SK-N-SH (cell line): ENCODE measurements at regions not wholly inside any gene's neighbourhood (a gene's known extent, or its start where the extent isn't known, plus 50 kb on each side); places are given as distances from the start of the nearest gene placed in this dataset.

Experiments used
- CTCF ChIA-PET: fragments of 300-600, 350-600 bp; formaldehyde crosslinking; extraction: SDS; loops from one replicate; lab custom pipeline; 2021; lab: Yijun Ruan, JAX
- POLR2A ChIA-PET: fragments of 350-600 bp; sonication (Branson Sonifier 250); formaldehyde crosslinking; extraction: SDS; loops from one replicate; lab custom pipeline; 2020; ENCODE audit warnings: antibody characterized with exemption, inconsistent platforms; lab: Yijun Ruan, JAX
- DNase-seq: peaks from one replicate; pipeline ENCODE4 v3.0.0; 2012
- H2AFZ ChIP-seq: fragments of 200-600 bp; sonication (generic); 2 replicates; pipeline ENCODE4 v1.8.1; 2016; ENCODE audit warnings: antibody characterized with exemption, mild to moderate bottlenecking, low read depth
- H3F3A ChIP-seq: fragments of 200-600 bp; sonication (generic); replicated peaks from 2 replicates; pipeline ENCODE3; 2016; ENCODE audit warnings: antibody characterized with exemption, mild to moderate bottlenecking; ENCODE audit not compliant: insufficient read depth
- H3K27ac ChIP-seq, 2 experiments: fragments of 200-500 bp in 1 of 2; fragments of 200-600 bp in 1 of 2; sonication (Bioruptor generic) in 1 of 2; sonication (generic), shearing (Covaris generic) in 1 of 2; 2 replicates each; pipeline versions ENCODE4 v1.5.1 to v1.6.1; 2014 to 2016; ENCODE audit warnings: low read depth in 2 of 2, inconsistent platforms in 1 of 2, low read length in 1 of 2, mild to moderate bottlenecking in 1 of 2, mixed read lengths in 1 of 2
- H3K27me3 ChIP-seq: fragments of 200-600 bp; sonication (generic), shearing (Covaris generic); 2 replicates; pipeline ENCODE4 v1.6.1; 2016; ENCODE audit warnings: mixed run types; ENCODE audit not compliant: insufficient read depth
- H3K36me3 ChIP-seq, 2 experiments: fragments of 200-500 bp in 1 of 2; fragments of 200-600 bp in 1 of 2; sonication (Bioruptor generic) in 1 of 2; sonication (generic) in 1 of 2; replicated peaks in 1 of 2; 2 replicates each; pipeline versions ENCODE3 to v1.5.1; 2014 to 2016; ENCODE audit warnings: low read length in 1 of 2, mild to moderate bottlenecking in 1 of 2; ENCODE audit not compliant: insufficient read depth in 2 of 2, control insufficient read depth in 1 of 2
- H3K4me1 ChIP-seq, 2 experiments: fragments of 200-500 bp in 1 of 2; fragments of 200-600 bp in 1 of 2; sonication (Bioruptor generic) in 1 of 2; sonication (generic), shearing (Covaris generic) in 1 of 2; 2 replicates each; pipeline versions ENCODE4 v1.5.1 to v1.6.1; 2014 to 2016; ENCODE audit warnings: low read depth in 1 of 2, low read length in 1 of 2, mixed run types in 1 of 2; ENCODE audit not compliant: insufficient read depth in 2 of 2, control insufficient read depth in 1 of 2
- H3K4me2 ChIP-seq: fragments of 200-600 bp; sonication (generic), shearing (Covaris generic); 2 replicates; pipeline ENCODE4 v1.6.1; 2017; ENCODE audit warnings: mixed run types
- H3K4me3 ChIP-seq, 2 experiments: fragments of 200-500 bp in 1 of 2; fragments of 200-600 bp in 1 of 2; sonication (Bioruptor generic) in 1 of 2; sonication (generic), shearing (Covaris generic) in 1 of 2; 2 replicates each; pipeline versions ENCODE4 v1.5.1 to v1.8.1; 2014 to 2016; ENCODE audit warnings: low read depth in 2 of 2, inconsistent platforms in 1 of 2, low read length in 1 of 2, mild to moderate bottlenecking in 1 of 2, mixed read lengths in 1 of 2, moderate library complexity in 1 of 2
- H3K79me2 ChIP-seq: fragments of 200-600 bp; sonication (generic); 2 replicates; pipeline ENCODE4 v1.8.1; 2017; ENCODE audit warnings: mild to moderate bottlenecking; ENCODE audit not compliant: insufficient read depth
- H3K9ac ChIP-seq: fragments of 200-600 bp; sonication (generic); 2 replicates; pipeline ENCODE4 v1.6.1; 2017; ENCODE audit warnings: mixed run types
- H3K9me2 ChIP-seq: fragments of 200-600 bp; sonication (generic); 2 replicates; pipeline ENCODE4 v1.6.1; 2017; ENCODE audit warnings: mixed run types
- H3K9me3 ChIP-seq: fragments of 200-600 bp; sonication (generic); 2 replicates; pipeline ENCODE4 v1.6.1; 2017; ENCODE audit warnings: mixed run types, mild to moderate bottlenecking, moderate library complexity
- H4K20me1 ChIP-seq: fragments of 200-600 bp; sonication (generic); 2 replicates; pipeline ENCODE4 v1.6.1; 2017; ENCODE audit warnings: mild to moderate bottlenecking, mixed run types; ENCODE audit not compliant: insufficient read depth
- CHD2 ChIP-seq: fragments of 150-350 bp; IDR thresholded peaks from 2 replicates; pipeline ENCODE4 v1.6.1; 2018; ENCODE audit warnings: low read length; ENCODE audit not compliant: partially characterized antibody
- FOXJ3 ChIP-seq: sonication (generic); formaldehyde crosslinking; IDR thresholded peaks from 2 replicates; pipeline ENCODE4 v1.5.1; 2020; ENCODE audit warnings: mild to moderate bottlenecking, missing genetic modification reagents
- GATA2 ChIP-seq: sonication (generic); formaldehyde crosslinking; IDR thresholded peaks from 2 replicates; pipeline ENCODE4 v1.5.0; 2020; ENCODE audit warnings: mild to moderate bottlenecking, missing genetic modification reagents
- JUND ChIP-seq: IDR thresholded peaks from 2 replicates; pipeline ENCODE4 v1.4.0; 2012
- MXI1 ChIP-seq: IDR thresholded peaks from 2 replicates; pipeline ENCODE4 v1.6.1; 2012; ENCODE audit warnings: mild to moderate bottlenecking, low read depth, low read length, improper control_type of control experiment
- RAD21 ChIP-seq: IDR thresholded peaks from 2 replicates; pipeline ENCODE4 v1.6.1; 2012; ENCODE audit warnings: mild to moderate bottlenecking, low read length
- RCOR1 ChIP-seq: fragments of 150-350 bp; IDR thresholded peaks from 2 replicates; pipeline ENCODE4 v1.6.1; 2017; ENCODE audit warnings: antibody characterized with exemption, low read length
- RFX5 ChIP-seq: IDR thresholded peaks from 2 replicates; pipeline ENCODE4 v1.6.1; 2012; ENCODE audit warnings: mild to moderate bottlenecking, improper control_type of control experiment, low read length
- SIN3A ChIP-seq: IDR thresholded peaks from 2 replicates; pipeline ENCODE4 v1.6.1; 2012; ENCODE audit warnings: low read depth, mild to moderate bottlenecking, low read length, moderate library complexity, borderline replicate concordance
- TAF1 ChIP-seq: IDR thresholded peaks from 2 replicates; pipeline ENCODE4 v1.6.1; 2012; ENCODE audit warnings: low read depth, mild to moderate bottlenecking, low read length, moderate library complexity, borderline replicate concordance
- TCF12 ChIP-seq: IDR thresholded peaks from 2 replicates; pipeline ENCODE4 v1.4.0; 2012
- TEAD4 ChIP-seq: IDR thresholded peaks from 2 replicates; pipeline ENCODE4 v1.4.0; 2012; ENCODE audit warnings: mild to moderate bottlenecking, borderline replicate concordance; ENCODE audit not compliant: insufficient read depth
- YY1 ChIP-seq: IDR thresholded peaks from 2 replicates; pipeline ENCODE4 v1.4.0; 2012; ENCODE audit warnings: low read depth, mild to moderate bottlenecking
- WGBS: methylation state at CpG from one replicate; pipeline ENCODE4 v1.1.6; 2017; ENCODE audit warnings: low lambda C conversion rate; 5-methylcytosine and 5-hydroxymethylcytosine counted together
- TF ChIP-seq, protein P1 (sequence below): fragments of 150-350 bp; IDR thresholded peaks from 2 replicates; pipeline ENCODE4 v1.6.1; 2017; ENCODE audit warnings: antibody characterized with exemption, low read length, low read depth, borderline replicate concordance
- TF ChIP-seq, protein P2 (sequence below): fragments of 150-350 bp; IDR thresholded peaks from 2 replicates; pipeline ENCODE4 v1.6.1; 2016; ENCODE audit warnings: mild to moderate bottlenecking, low read depth, low read length
- TF ChIP-seq, protein P3 (sequence below): IDR thresholded peaks from 2 replicates; pipeline ENCODE4 v1.6.1; 2012; ENCODE audit warnings: mild to moderate bottlenecking, low read depth, low read length, moderate library complexity
- TF ChIP-seq, protein P4 (sequence below): IDR thresholded peaks from 2 replicates; pipeline ENCODE4 v1.4.0; 2012; ENCODE audit warnings: low read depth
- TF ChIP-seq, protein P5 (sequence below): IDR thresholded peaks from 2 replicates; pipeline ENCODE4 v1.4.0; 2012; ENCODE audit warnings: low read depth, borderline replicate concordance
- TF ChIP-seq, protein P6 (sequence below): IDR thresholded peaks from 2 replicates; pipeline ENCODE4 v1.4.0; 2012; ENCODE audit warnings: low read depth, borderline replicate concordance
- TF ChIP-seq, protein P7 (sequence below): IDR thresholded peaks from 2 replicates; pipeline ENCODE4; 2012

DNA sequence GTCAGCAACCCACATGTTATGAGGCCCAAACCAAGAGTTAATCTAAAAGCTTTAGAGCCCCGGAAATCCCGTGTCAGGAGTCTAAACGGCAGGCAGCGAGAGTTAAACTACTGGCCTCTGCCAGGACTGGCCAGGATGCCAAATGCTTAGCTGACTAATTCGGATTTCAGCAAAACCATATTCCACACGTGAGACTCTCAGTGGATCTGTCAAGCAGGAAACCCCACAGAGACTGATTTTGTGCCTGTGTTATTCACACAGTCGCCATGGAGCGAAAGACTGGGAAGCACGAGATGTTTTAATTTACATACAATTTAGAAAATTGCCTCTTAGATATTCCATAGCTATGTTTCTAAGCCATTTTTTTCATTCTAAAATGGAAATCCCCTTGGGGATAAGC, 152.9 kb downstream of the RNASET2 start:
- ChIA-PET CTCF (interaction anchor here (0.6 to 1.1 kb wide), 4 partner anchors 9 to 339 kb away, joined by 3 to 4 read pairs (median 3); no protein-coding TSS in a partner anchor), POLR2A (no interaction called here)
- 58% methylated on average over 9 of the region's 9 CpGs for WGBS

DNA sequence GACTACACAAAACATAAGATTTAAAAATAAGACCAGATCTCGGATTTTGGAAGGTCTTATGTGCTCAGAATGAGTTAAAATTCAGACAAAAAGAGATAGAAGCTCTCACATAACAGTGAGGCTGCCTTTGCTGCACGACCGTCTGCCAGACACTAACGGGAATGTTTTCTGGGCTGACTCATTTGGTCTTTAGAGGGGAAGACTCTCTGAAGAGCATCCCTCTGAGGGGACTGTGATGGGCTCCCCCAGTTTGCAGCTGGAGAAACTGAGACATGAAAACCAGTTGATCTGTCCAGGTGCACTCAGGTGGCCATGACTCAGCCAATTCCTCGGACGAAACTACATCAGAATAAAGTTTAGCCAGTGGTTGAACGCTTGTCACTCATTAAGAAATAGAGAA, 153.9 kb downstream of the RNASET2 start:
- DNase-seq = no peak
- WGBS = 55% methylated on average over 7 of the region's 7 CpGs
- no peaks in the 10 kb centered on the region for H4K20me1 ChIP-seq
- H3K9ac ChIP-seq = no peak overlapping the region
- H3K9me3 ChIP-seq = peaks cover 9% of the 10 kb centered on the region
- no peaks in the 10 kb centered on the region for H3K27me3 ChIP-seq
- no peak overlapping the region for H3K4me3 ChIP-seq
- H3K9me2 ChIP-seq = no peaks in the 10 kb centered on the region
- H3K4me2 ChIP-seq = no peak overlapping the region
- H3K4me1 ChIP-seq = no peaks in the 10 kb centered on the region; a peak in 1 of 4 replicates
- H2AFZ ChIP-seq = no peak overlapping the region
- no peak overlapping the region for H3K27ac ChIP-seq
- ChIA-PET CTCF (no interaction called here), POLR2A (no interaction called here)
- H3F3A ChIP-seq = no peaks in the 10 kb centered on the region
- H3K79me2 ChIP-seq = no peaks in the 10 kb centered on the region
- H3K36me3 ChIP-seq = no peaks in the 10 kb centered on the region
- TF ChIP-seq RFX5 = no peak
- TF ChIP-seq, protein P1, sequence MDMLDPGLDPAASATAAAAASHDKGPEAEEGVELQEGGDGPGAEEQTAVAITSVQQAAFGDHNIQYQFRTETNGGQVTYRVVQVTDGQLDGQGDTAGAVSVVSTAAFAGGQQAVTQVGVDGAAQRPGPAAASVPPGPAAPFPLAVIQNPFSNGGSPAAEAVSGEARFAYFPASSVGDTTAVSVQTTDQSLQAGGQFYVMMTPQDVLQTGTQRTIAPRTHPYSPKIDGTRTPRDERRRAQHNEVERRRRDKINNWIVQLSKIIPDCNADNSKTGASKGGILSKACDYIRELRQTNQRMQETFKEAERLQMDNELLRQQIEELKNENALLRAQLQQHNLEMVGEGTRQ = no peak
- TF ChIP-seq, protein P2, sequence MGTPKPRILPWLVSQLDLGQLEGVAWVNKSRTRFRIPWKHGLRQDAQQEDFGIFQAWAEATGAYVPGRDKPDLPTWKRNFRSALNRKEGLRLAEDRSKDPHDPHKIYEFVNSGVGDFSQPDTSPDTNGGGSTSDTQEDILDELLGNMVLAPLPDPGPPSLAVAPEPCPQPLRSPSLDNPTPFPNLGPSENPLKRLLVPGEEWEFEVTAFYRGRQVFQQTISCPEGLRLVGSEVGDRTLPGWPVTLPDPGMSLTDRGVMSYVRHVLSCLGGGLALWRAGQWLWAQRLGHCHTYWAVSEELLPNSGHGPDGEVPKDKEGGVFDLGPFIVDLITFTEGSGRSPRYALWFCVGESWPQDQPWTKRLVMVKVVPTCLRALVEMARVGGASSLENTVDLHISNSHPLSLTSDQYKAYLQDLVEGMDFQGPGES = no peak
- TF ChIP-seq RCOR1 = no peak
- TF ChIP-seq, protein P3, sequence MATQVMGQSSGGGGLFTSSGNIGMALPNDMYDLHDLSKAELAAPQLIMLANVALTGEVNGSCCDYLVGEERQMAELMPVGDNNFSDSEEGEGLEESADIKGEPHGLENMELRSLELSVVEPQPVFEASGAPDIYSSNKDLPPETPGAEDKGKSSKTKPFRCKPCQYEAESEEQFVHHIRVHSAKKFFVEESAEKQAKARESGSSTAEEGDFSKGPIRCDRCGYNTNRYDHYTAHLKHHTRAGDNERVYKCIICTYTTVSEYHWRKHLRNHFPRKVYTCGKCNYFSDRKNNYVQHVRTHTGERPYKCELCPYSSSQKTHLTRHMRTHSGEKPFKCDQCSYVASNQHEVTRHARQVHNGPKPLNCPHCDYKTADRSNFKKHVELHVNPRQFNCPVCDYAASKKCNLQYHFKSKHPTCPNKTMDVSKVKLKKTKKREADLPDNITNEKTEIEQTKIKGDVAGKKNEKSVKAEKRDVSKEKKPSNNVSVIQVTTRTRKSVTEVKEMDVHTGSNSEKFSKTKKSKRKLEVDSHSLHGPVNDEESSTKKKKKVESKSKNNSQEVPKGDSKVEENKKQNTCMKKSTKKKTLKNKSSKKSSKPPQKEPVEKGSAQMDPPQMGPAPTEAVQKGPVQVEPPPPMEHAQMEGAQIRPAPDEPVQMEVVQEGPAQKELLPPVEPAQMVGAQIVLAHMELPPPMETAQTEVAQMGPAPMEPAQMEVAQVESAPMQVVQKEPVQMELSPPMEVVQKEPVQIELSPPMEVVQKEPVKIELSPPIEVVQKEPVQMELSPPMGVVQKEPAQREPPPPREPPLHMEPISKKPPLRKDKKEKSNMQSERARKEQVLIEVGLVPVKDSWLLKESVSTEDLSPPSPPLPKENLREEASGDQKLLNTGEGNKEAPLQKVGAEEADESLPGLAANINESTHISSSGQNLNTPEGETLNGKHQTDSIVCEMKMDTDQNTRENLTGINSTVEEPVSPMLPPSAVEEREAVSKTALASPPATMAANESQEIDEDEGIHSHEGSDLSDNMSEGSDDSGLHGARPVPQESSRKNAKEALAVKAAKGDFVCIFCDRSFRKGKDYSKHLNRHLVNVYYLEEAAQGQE = no peak
- TF ChIP-seq GATA2 (CRISPR knock-in tag) = no peak
- TF ChIP-seq MXI1 = no peak

More for the DNA sequence above, 152.9 kb downstream of the RNASET2 start:
- no peak overlapping the region for H3K4me2 ChIP-seq
- TF ChIP-seq YY1 (no peak), GATA2 (CRISPR knock-in tag) (no peak), CHD2 (no peak), RFX5 (no peak), SIN3A (no peak), TCF12 (no peak), TAF1 (no peak), RAD21 (no peak), MXI1 (no peak), JUND (no peak), FOXJ3 (CRISPR knock-in tag) (no peak), TEAD4 (no peak)
- TF ChIP-seq, protein P4, sequence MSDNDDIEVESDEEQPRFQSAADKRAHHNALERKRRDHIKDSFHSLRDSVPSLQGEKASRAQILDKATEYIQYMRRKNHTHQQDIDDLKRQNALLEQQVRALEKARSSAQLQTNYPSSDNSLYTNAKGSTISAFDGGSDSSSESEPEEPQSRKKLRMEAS = no peak
- TF ChIP-seq, protein P5, sequence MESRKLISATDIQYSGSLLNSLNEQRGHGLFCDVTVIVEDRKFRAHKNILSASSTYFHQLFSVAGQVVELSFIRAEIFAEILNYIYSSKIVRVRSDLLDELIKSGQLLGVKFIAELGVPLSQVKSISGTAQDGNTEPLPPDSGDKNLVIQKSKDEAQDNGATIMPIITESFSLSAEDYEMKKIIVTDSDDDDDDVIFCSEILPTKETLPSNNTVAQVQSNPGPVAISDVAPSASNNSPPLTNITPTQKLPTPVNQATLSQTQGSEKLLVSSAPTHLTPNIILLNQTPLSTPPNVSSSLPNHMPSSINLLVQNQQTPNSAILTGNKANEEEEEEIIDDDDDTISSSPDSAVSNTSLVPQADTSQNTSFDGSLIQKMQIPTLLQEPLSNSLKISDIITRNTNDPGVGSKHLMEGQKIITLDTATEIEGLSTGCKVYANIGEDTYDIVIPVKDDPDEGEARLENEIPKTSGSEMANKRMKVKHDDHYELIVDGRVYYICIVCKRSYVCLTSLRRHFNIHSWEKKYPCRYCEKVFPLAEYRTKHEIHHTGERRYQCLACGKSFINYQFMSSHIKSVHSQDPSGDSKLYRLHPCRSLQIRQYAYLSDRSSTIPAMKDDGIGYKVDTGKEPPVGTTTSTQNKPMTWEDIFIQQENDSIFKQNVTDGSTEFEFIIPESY = no peak
- TF ChIP-seq, protein P6, sequence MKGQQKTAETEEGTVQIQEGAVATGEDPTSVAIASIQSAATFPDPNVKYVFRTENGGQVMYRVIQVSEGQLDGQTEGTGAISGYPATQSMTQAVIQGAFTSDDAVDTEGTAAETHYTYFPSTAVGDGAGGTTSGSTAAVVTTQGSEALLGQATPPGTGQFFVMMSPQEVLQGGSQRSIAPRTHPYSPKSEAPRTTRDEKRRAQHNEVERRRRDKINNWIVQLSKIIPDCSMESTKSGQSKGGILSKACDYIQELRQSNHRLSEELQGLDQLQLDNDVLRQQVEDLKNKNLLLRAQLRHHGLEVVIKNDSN = no peak
- TF ChIP-seq, protein P7, sequence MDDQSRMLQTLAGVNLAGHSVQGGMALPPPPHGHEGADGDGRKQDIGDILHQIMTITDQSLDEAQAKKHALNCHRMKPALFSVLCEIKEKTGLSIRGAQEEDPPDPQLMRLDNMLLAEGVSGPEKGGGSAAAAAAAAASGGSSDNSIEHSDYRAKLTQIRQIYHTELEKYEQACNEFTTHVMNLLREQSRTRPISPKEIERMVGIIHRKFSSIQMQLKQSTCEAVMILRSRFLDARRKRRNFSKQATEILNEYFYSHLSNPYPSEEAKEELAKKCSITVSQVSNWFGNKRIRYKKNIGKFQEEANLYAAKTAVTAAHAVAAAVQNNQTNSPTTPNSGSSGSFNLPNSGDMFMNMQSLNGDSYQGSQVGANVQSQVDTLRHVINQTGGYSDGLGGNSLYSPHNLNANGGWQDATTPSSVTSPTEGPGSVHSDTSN = no peak
- no peaks in the 10 kb centered on the region for H3K36me3 ChIP-seq
- DNase-seq = no peak
- H3K27ac ChIP-seq = no peak overlapping the region
- no peaks in the 10 kb centered on the region; a peak in 1 of 4 replicates for H3K4me1 ChIP-seq
- H3F3A ChIP-seq = no peaks in the 10 kb centered on the region
- no peaks in the 10 kb centered on the region for H3K9me2 ChIP-seq
- H3K27me3 ChIP-seq = no peaks in the 10 kb centered on the region
- H2AFZ ChIP-seq = no peak overlapping the region
- no peak overlapping the region for H3K9ac ChIP-seq
- no peak overlapping the region for H3K4me3 ChIP-seq
- H3K9me3 ChIP-seq = peaks cover 9% of the 10 kb centered on the region
- no peaks in the 10 kb centered on the region for H4K20me1 ChIP-seq
- no peaks in the 10 kb centered on the region for H3K79me2 ChIP-seq
